ENCODE measurements at regions not wholly inside any gene's neighbourhood (a gene's known extent, or its start where the extent isn't known, plus 50 kb on each side); places are given as distances from the start of the nearest gene placed in this dataset.

- no peak overlapping the region for H3K4me2 ChIP-seq (ENCODE audit: low read length)
- no peak overlapping the region for H3K4me3 ChIP-seq (ENCODE audit: low read length)
- TF ChIP-seq SMC3 (conservative IDR thresholded peaks at IDR 0.05; ENCODE audit: poor library complexity) (no peak), POLR2AphosphoS5 (IDR thresholded peaks at IDR 0.05) (peak; percentile 23), EP300 (conservative IDR thresholded peaks at IDR 0.05; ENCODE audit: poor library complexity, severe bottlenecking) (peak; percentile 67)
- H2AFZ ChIP-seq (ENCODE audit: low read depth, low read length), result no peak overlapping the region
- no peaks in the 10 kb centered on the region for H3F3A ChIP-seq (ENCODE audit: insufficient read depth, low read length, poor library complexity, severe bottlenecking)
- no peaks in the 10 kb centered on the region for H4K20me1 ChIP-seq (ENCODE audit: insufficient read depth)
- H3K9ac ChIP-seq (ENCODE audit: low read length), result no peak overlapping the region
- no peaks in the 10 kb centered on the region for H3K9me2 ChIP-seq (ENCODE audit: insufficient read depth, low read length)
- H3K27me3 ChIP-seq (ENCODE audit: insufficient read depth, low read depth, low read length), result no peaks in the 10 kb centered on the region
- H3K36me3 ChIP-seq (ENCODE audit: insufficient read depth, low read length), result no peaks in the 10 kb centered on the region
- peak overlapping the region; percentile 71 for H3K27ac ChIP-seq (ENCODE audit: low read length)
- no peaks in the 10 kb centered on the region for H3K9me3 ChIP-seq (ENCODE audit: low read length)
- H3K79me2 ChIP-seq (replicated peaks; ENCODE audit: insufficient read depth, low read length), result no peaks in the 10 kb centered on the region
Observed at GRCh38 chr1:244161236-244161510, 110.1 kb downstream of the ZBTB18 start.

GRCh38 chr1:244162786-244163530 is 111.9 kb downstream of the ZBTB18 start:
- TF ChIP-seq EZH2 (IDR thresholded peaks at IDR 0.05; ENCODE audit: borderline replicate concordance, insufficient read depth, low read length, poor library complexity, severe bottlenecking) (no peak), REST (IDR thresholded peaks at IDR 0.05; ENCODE audit: borderline replicate concordance) (no peak), POLR2AphosphoS5 (IDR thresholded peaks at IDR 0.05) (no peak), TAF1 (IDR thresholded peaks at IDR 0.05; ENCODE audit: low read depth) (no peak), MXI1 (conservative IDR thresholded peaks at IDR 0.05; ENCODE audit: poor library complexity, severe bottlenecking) (no peak), CTCF (IDR thresholded peaks at IDR 0.05; ENCODE audit: poor library complexity, severe bottlenecking) (no peak), SMC3 (conservative IDR thresholded peaks at IDR 0.05; ENCODE audit: poor library complexity) (no peak), EP300 (conservative IDR thresholded peaks at IDR 0.05; ENCODE audit: poor library complexity, severe bottlenecking) (no peak), RAD21 (conservative IDR thresholded peaks at IDR 0.05) (no peak)
- Histone ChIP-seq H2AFZ (ENCODE audit: low read depth, low read length) (no peak overlapping the region), H3K27me3 (ENCODE audit: insufficient read depth, low read depth, low read length) (no peaks in the 10 kb centered on the region), H3K9ac (ENCODE audit: low read length) (no peak overlapping the region), H3K79me2 (replicated peaks; ENCODE audit: insufficient read depth, low read length) (no peaks in the 10 kb centered on the region), H3K9me2 (ENCODE audit: insufficient read depth, low read length) (no peaks in the 10 kb centered on the region), H3K36me3 (ENCODE audit: insufficient read depth, low read length) (no peaks in the 10 kb centered on the region), H3K4me2 (ENCODE audit: low read length) (no peak overlapping the region), H3F3A (ENCODE audit: insufficient read depth, low read length, poor library complexity, severe bottlenecking) (no peaks in the 10 kb centered on the region), H4K20me1 (ENCODE audit: insufficient read depth) (no peaks in the 10 kb centered on the region), H3K27ac (ENCODE audit: low read length) (no peak overlapping the region), H3K9me3 (ENCODE audit: low read length) (no peaks in the 10 kb centered on the region), H3K4me3 (ENCODE audit: low read length) (no peak overlapping the region)
